Mesothelial cell of epicardium (in vitro differentiated cells): ENCODE measurements at regions not wholly inside any gene's neighbourhood (a gene's known extent, or its start where the extent isn't known, plus 50 kb on each side); places are given as distances from the start of the nearest gene placed in this dataset.

Experiments used
- DNase-seq, 2 experiments: peaks; one replicate each; pipeline ENCODE4 v3.0.0; 2021; ENCODE audit warnings: low spot score in 2 of 2; ENCODE audit not compliant: unreplicated experiment in 2 of 2
- H3K27ac Mint-ChIP-seq: 2 replicates; pipeline ENCODE4 v1.8.0; 2021; ENCODE audit warnings: mixed read lengths
- H3K27me3 Mint-ChIP-seq: 2 replicates; pipeline ENCODE4 v1.8.0; 2021; ENCODE audit warnings: low read depth, mixed read lengths
- H3K36me3 Mint-ChIP-seq: 2 replicates; pipeline ENCODE4 v1.8.0; 2021; ENCODE audit warnings: mixed read lengths
- H3K4me1 Mint-ChIP-seq: 2 replicates; pipeline ENCODE4 v1.8.0; 2021; ENCODE audit warnings: mixed read lengths
- H3K4me3 Mint-ChIP-seq: 2 replicates; pipeline ENCODE4 v1.8.0; 2021; ENCODE audit warnings: mild to moderate bottlenecking, moderate library complexity, mixed read lengths
- H3K9me3 Mint-ChIP-seq: 2 replicates; pipeline ENCODE4 v1.8.0; 2021; ENCODE audit warnings: mixed read lengths
- TF ChIP-seq, protein P1 (sequence below): fragments of 200-600 bp; sonication (generic); IDR thresholded peaks from one replicate; pipeline ENCODE4 v1.5.0; 2021; ENCODE audit warnings: antibody characterized with exemption; ENCODE audit not compliant: unreplicated experiment

DNA sequence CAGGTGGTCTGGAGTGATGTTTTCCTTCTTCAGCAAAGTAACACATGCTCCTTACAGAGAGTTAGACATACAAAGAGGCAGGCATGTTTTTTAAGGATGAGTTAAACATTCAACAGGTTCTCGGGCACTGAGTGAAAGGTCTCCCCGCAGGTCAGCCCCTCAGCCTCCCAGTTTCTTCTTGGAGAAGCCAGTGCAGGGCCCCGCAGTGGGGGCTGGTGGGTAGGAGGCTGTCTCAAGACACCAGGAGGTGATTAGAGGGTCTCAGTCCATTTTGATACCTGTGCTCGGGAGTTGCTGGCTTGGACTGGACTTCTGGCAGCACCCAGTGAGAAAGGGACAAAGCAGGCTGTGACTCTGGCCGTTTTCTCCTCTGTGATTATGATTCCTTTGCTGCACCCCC is 78.6 kb upstream of the ZNF479 start:
- no peak overlapping the region for H3K4me3 Mint-ChIP-seq
- no peak for DNase-seq
- no peaks in the 10 kb centered on the region for H3K4me1 Mint-ChIP-seq
- H3K27ac Mint-ChIP-seq = no peak overlapping the region
- TF ChIP-seq, protein P1, sequence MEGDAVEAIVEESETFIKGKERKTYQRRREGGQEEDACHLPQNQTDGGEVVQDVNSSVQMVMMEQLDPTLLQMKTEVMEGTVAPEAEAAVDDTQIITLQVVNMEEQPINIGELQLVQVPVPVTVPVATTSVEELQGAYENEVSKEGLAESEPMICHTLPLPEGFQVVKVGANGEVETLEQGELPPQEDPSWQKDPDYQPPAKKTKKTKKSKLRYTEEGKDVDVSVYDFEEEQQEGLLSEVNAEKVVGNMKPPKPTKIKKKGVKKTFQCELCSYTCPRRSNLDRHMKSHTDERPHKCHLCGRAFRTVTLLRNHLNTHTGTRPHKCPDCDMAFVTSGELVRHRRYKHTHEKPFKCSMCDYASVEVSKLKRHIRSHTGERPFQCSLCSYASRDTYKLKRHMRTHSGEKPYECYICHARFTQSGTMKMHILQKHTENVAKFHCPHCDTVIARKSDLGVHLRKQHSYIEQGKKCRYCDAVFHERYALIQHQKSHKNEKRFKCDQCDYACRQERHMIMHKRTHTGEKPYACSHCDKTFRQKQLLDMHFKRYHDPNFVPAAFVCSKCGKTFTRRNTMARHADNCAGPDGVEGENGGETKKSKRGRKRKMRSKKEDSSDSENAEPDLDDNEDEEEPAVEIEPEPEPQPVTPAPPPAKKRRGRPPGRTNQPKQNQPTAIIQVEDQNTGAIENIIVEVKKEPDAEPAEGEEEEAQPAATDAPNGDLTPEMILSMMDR = no peak
- H3K27me3 Mint-ChIP-seq = no peaks in the 10 kb centered on the region
- peaks cover 12% of the 10 kb centered on the region for H3K36me3 Mint-ChIP-seq
- peaks cover 49% of the 10 kb centered on the region for H3K9me3 Mint-ChIP-seq

DNA sequence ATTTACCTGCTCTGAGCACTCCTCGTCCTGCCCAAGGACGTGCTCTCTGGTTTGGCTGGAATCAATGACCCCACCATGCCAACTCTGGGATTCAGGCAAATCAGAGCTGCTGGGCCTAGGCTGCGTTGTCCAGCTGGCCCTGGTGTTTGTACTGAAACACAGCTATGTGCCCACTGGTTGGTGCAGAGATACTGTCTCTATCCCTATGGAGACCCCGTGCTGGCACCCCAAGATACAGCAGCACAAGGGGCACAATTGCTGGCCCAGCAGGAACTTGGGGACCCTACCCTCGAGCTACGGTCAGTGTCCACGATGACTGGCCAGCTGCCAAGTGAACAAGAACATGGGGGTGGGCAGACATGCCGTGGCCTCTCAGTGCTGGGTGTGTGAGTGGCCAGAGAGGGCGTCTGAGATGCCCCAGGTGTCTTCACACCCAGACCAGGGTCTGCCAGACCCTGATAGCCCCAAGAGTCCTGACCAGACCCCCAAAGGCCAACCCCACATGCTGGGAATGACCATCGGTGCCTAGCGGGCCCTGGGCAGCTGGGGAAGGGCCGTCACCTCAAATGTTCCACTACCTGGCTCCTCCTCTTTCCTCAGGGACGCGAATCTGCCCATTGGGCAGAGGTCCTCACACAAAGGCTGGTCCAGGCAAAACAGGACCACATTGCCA is 79.3 kb upstream of the ZNF479 start:
- no peaks in the 10 kb centered on the region for H3K4me1 Mint-ChIP-seq
- H3K4me3 Mint-ChIP-seq = no peak overlapping the region
- H3K27me3 Mint-ChIP-seq = no peaks in the 10 kb centered on the region
- no peak overlapping the region for H3K27ac Mint-ChIP-seq
- H3K36me3 Mint-ChIP-seq = peaks cover 16% of the 10 kb centered on the region
- peaks cover 52% of the 10 kb centered on the region for H3K9me3 Mint-ChIP-seq
- TF ChIP-seq, protein P1 = no peak
- DNase-seq = no peak

DNA sequence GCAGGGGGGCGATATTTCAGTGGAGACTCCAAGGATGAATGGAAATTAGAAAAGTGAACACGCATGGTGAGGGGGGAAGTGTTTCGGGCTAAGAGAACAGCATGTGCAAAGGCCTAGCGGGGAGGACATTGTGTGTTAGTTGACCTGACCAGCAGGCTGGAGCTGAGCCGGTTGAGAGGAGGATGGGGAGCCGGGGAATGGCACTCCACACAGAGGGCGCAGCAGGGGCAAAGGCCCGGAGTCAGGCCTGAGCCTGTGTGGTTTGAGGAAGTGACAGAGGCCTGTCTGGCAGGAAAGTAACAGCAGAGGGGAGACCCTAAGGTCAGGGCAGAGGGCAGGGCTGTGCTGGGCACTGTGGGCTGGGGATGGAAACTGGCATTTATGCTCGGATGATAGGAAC is 83.2 kb upstream of the ZNF479 start:
- DNase-seq = no peak
- no peak overlapping the region for H3K4me3 Mint-ChIP-seq
- no peak overlapping the region for H3K27ac Mint-ChIP-seq
- peaks cover 62% of the 10 kb centered on the region for H3K9me3 Mint-ChIP-seq
- H3K4me1 Mint-ChIP-seq = no peaks in the 10 kb centered on the region
- H3K36me3 Mint-ChIP-seq = peaks cover 33% of the 10 kb centered on the region
- no peaks in the 10 kb centered on the region for H3K27me3 Mint-ChIP-seq
- TF ChIP-seq, protein P1 = no peak

DNA sequence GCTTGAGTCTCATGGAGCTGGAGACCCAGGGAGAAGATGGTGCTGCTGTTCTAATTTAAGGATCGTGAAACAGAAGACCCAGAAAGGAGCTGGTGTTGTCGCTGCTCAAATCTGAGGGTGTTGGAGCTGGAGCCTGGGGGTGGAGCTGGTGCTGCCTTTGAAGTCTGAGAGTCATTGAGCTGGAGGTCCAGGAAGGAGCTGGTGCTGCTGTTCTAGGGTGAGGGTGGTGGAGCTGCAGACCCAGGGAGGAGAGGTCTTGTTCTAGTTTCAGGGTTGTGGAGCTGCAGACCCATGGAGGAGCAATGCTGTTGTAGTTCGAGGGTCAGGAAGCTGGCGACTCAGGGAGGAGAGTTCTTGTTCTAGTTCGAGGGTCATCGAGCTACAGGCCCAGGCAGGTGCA is 84.1 kb upstream of the ZNF479 start:
- H3K27me3 Mint-ChIP-seq = no peaks in the 10 kb centered on the region
- peaks cover 37% of the 10 kb centered on the region for H3K36me3 Mint-ChIP-seq
- no peak overlapping the region for H3K27ac Mint-ChIP-seq
- H3K4me3 Mint-ChIP-seq = no peak overlapping the region
- TF ChIP-seq, protein P1 = no peak
- DNase-seq = no peak
- no peaks in the 10 kb centered on the region for H3K4me1 Mint-ChIP-seq
- peaks cover 72% of the 10 kb centered on the region for H3K9me3 Mint-ChIP-seq

DNA sequence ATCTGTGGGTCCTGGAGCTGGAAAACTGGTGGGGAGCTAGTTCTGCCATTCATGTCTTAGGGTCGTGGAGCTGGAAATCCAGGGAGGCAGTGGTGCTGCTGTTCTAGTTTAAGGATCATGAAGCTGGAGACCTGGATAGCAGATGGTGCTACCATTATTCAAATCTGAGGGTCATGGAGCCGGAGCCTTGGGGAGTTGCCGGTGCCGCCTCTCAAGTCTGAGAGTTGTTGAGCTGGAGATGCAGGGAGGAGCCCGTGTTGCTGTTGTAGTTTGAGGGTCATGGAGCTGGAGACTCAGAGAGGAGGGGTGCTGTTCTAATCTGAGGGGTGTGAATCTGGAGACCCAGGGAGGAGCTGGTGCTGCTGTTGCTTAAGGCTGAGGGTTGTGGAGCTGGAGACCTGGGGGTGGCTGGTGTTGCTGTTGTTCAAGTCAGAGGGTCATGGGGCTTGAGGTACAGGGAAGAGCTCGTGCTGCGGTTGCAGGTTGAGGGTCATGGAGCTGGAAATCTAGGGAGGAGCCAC is 86.0 kb upstream of the ZNF479 start:
- Mint-ChIP-seq H3K27me3 (no peaks in the 10 kb centered on the region), H3K4me1 (no peaks in the 10 kb centered on the region), H3K36me3 (peaks cover 39% of the 10 kb centered on the region), H3K27ac (no peak overlapping the region), H3K4me3 (no peak overlapping the region), H3K9me3 (peaks cover 80% of the 10 kb centered on the region)
- TF ChIP-seq, protein P1 = no peak
- no peak for DNase-seq
